ENCODE measurements at regions not wholly inside any gene's neighbourhood (a gene's known extent, or its start where the extent isn't known, plus 50 kb on each side); places are given as distances from the start of the nearest gene placed in this dataset.

DNA sequence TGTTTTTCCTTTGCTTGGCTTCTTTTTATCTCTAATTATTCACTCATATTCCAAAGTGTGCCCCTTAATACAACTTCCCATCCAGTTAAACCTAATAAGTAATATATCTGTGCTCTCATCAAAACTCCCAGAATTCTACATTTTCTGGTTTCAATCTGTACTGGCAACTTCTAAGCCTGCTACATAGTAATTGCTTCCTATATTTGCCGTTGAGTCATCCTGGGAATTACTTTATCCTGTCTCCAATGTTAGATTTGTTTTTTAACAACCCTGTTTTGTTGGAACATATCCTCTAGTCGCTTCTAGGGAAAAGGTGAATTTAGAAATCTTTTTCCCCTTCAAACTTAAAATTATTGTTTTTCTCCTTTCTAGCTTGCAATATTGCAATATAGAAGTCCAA, 620.5 kb upstream of the PKN2 start:
- Mint-ChIP-seq H3K27ac (no peak overlapping the region), H3K4me1 (ENCODE audit: low read depth) (no peaks in the 10 kb centered on the region), H3K27me3 (ENCODE audit: insufficient read depth) (no peaks in the 10 kb centered on the region), H3K36me3 (ENCODE audit: low read depth) (no peaks in the 10 kb centered on the region), H3K4me3 (no peak overlapping the region), H3K9me3 (no peaks in the 10 kb centered on the region)
- DNase-seq (ENCODE audit: low spot score): no peak
- intact Hi-C loops (cut with micrococcal nuclease): no loop called here

DNA sequence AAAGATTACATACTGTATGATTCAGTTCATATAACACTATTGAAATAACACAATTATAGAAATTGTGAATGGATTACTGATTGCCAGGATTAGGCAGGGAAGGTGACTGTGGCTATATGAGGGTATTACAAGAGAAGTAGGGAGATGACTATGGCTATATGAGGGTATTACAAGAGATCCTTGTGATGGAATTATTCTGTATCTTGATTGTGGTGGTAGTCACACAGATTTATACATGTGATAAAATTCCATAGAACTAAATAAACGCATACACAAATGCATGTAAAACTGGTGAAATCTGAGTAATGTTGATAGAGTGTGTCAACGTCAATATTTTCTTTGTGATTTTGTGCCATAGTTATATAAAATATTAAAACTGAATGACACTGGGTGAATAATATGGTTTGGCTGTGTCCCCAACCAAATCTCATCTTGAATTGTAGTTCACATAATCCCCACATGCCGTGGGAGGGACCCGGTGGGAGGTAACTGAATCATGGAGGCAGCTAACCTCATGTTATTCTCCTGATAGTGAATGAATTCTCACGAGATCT, 615.6 kb upstream of the PKN2 start:
- no peaks in the 10 kb centered on the region for H3K36me3 Mint-ChIP-seq (ENCODE audit: low read depth)
- no peak for DNase-seq (ENCODE audit: low spot score)
- peaks cover 3% of the 10 kb centered on the region for H3K27me3 Mint-ChIP-seq (ENCODE audit: insufficient read depth)
- H3K27ac Mint-ChIP-seq: no peak overlapping the region
- H3K4me1 Mint-ChIP-seq (ENCODE audit: low read depth): no peaks in the 10 kb centered on the region
- no peak overlapping the region for H3K4me3 Mint-ChIP-seq
- H3K9me3 Mint-ChIP-seq: no peaks in the 10 kb centered on the region
- intact Hi-C loops (cut with micrococcal nuclease): no loop called here

- H3K27ac Mint-ChIP-seq: no peak overlapping the region
- peaks cover 3% of the 10 kb centered on the region for H3K27me3 Mint-ChIP-seq (ENCODE audit: insufficient read depth)
- DNase-seq (ENCODE audit: low spot score): no peak
- no peaks in the 10 kb centered on the region for H3K36me3 Mint-ChIP-seq (ENCODE audit: low read depth)
- intact Hi-C loops (cut with micrococcal nuclease): no loop called here
- H3K9me3 Mint-ChIP-seq: no peaks in the 10 kb centered on the region
- no peak overlapping the region for H3K4me3 Mint-ChIP-seq
- H3K4me1 Mint-ChIP-seq (ENCODE audit: low read depth): no peaks in the 10 kb centered on the region
Measured at GRCh38 chr1:88070956-88071355, 613.1 kb upstream of the PKN2 start.

GRCh38 chr1:88074661-88075060, 609.4 kb upstream of the PKN2 start:
- Mint-ChIP-seq H3K4me1 (ENCODE audit: low read depth) (no peaks in the 10 kb centered on the region), H3K9me3 (no peaks in the 10 kb centered on the region), H3K27ac (no peak overlapping the region), H3K27me3 (ENCODE audit: insufficient read depth) (no peaks in the 10 kb centered on the region), H3K36me3 (ENCODE audit: low read depth) (no peaks in the 10 kb centered on the region), H3K4me3 (no peak overlapping the region)
- intact Hi-C loops (cut with micrococcal nuclease): no loop called here
- DNase-seq (ENCODE audit: low spot score): no peak

GRCh38 chr1:88075813-88076212, 608.3 kb upstream of the PKN2 start:
- Mint-ChIP-seq H3K36me3 (ENCODE audit: low read depth) (no peaks in the 10 kb centered on the region), H3K27me3 (ENCODE audit: insufficient read depth) (no peaks in the 10 kb centered on the region), H3K4me1 (ENCODE audit: low read depth) (no peaks in the 10 kb centered on the region), H3K4me3 (no peak overlapping the region), H3K27ac (no peak overlapping the region), H3K9me3 (no peaks in the 10 kb centered on the region)
- DNase-seq (ENCODE audit: low spot score): no peak
- intact Hi-C loops (cut with micrococcal nuclease): no loop called here

- Mint-ChIP-seq H3K27ac (no peak overlapping the region), H3K27me3 (ENCODE audit: insufficient read depth) (no peaks in the 10 kb centered on the region), H3K4me1 (ENCODE audit: low read depth) (no peaks in the 10 kb centered on the region), H3K36me3 (ENCODE audit: low read depth) (no peaks in the 10 kb centered on the region), H3K4me3 (no peak overlapping the region), H3K9me3 (no peaks in the 10 kb centered on the region)
- intact Hi-C loops (cut with micrococcal nuclease): no loop called here
- DNase-seq (ENCODE audit: low spot score): no peak
Measured at GRCh38 chr1:88079036-88079435, 605.0 kb upstream of the PKN2 start.

DNA sequence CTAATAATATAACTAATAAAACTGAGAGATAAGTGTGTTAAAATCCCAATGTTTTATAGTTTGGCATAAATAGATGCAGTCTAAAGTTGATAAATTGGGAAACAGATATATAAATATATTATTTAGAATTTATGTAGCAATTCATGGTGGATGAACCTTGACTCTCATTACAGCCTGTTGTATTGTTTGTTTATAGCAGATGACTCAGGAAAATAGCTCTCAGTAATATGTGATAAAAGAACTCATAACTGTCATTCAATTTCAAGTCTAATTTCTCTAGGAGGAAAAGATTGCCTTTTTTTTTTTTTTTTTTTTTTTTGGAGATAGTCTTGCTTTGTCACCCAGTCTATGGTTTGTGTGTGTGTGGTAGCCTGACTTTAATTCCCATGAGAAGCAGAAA, 603.2 kb upstream of the PKN2 start:
- Mint-ChIP-seq H3K27me3 (ENCODE audit: insufficient read depth) (no peaks in the 10 kb centered on the region), H3K4me1 (ENCODE audit: low read depth) (no peaks in the 10 kb centered on the region), H3K36me3 (ENCODE audit: low read depth) (no peaks in the 10 kb centered on the region), H3K9me3 (no peaks in the 10 kb centered on the region), H3K4me3 (no peak overlapping the region), H3K27ac (no peak overlapping the region)
- intact Hi-C loops (cut with micrococcal nuclease): no loop called here
- DNase-seq (ENCODE audit: low spot score): no peak

- H3K9me3 Mint-ChIP-seq: peaks cover 11% of the 10 kb centered on the region
- no peaks in the 10 kb centered on the region for H3K36me3 Mint-ChIP-seq (ENCODE audit: low read depth)
- no peak overlapping the region for H3K4me3 Mint-ChIP-seq
- H3K4me1 Mint-ChIP-seq (ENCODE audit: low read depth): no peaks in the 10 kb centered on the region
- DNase-seq (ENCODE audit: low spot score): no peak
- no peak overlapping the region for H3K27ac Mint-ChIP-seq
- no peaks in the 10 kb centered on the region for H3K27me3 Mint-ChIP-seq (ENCODE audit: insufficient read depth)
- intact Hi-C loops (cut with micrococcal nuclease): no loop called here
Measured at GRCh38 chr1:88088481-88088880, 595.6 kb upstream of the PKN2 start.

DNA sequence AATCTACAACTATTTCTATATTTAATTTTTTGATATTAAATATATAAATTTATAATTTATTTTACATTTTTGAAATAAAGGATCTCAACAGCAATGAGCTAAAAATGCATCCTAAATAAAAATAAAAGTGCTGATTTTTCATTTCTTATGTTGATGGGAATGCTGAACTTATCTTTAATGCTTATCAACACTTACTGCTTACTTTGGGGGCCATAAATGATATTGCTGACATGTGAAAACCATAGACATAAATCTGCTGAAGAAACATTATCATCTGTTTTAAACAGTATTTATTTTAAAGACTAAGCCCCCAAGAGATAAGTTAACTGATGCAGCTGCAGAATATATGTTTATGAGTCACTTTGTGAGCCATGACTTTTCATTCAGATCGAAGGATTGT, 594.1 kb upstream of the PKN2 start:
- DNase-seq (ENCODE audit: low spot score): no peak
- Mint-ChIP-seq H3K9me3 (peaks cover 11% of the 10 kb centered on the region), H3K4me3 (no peak overlapping the region), H3K27ac (no peak overlapping the region), H3K36me3 (ENCODE audit: low read depth) (no peaks in the 10 kb centered on the region), H3K4me1 (ENCODE audit: low read depth) (no peaks in the 10 kb centered on the region), H3K27me3 (ENCODE audit: insufficient read depth) (no peaks in the 10 kb centered on the region)
- intact Hi-C loops (cut with micrococcal nuclease): no loop called here

DNA sequence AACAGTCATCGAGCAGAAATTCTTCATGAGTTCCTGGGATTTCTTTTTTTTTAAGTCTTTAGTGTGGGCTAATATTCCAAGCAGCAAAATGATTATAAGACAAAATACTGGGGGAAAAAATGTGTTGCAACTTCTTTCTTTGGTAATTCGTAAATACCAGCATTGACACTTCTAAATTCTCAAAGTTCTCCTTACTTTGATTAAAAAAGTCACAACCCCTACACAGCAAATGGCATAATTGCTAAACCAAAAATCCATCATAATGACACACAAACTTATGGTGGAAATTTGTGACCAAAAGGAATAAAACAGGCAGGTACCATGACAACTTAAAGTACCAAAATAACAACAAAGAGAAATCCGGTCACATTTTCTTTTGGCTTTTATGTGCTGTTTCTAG, 585.2 kb upstream of the PKN2 start:
- no peaks in the 10 kb centered on the region for H3K36me3 Mint-ChIP-seq (ENCODE audit: low read depth)
- no peaks in the 10 kb centered on the region for H3K27me3 Mint-ChIP-seq (ENCODE audit: insufficient read depth)
- no peaks in the 10 kb centered on the region for H3K9me3 Mint-ChIP-seq
- no peak overlapping the region for H3K4me3 Mint-ChIP-seq
- no peak overlapping the region for H3K27ac Mint-ChIP-seq
- intact Hi-C loops (cut with micrococcal nuclease): no loop called here
- no peak for DNase-seq (ENCODE audit: low spot score)
- no peaks in the 10 kb centered on the region for H3K4me1 Mint-ChIP-seq (ENCODE audit: low read depth)

DNA sequence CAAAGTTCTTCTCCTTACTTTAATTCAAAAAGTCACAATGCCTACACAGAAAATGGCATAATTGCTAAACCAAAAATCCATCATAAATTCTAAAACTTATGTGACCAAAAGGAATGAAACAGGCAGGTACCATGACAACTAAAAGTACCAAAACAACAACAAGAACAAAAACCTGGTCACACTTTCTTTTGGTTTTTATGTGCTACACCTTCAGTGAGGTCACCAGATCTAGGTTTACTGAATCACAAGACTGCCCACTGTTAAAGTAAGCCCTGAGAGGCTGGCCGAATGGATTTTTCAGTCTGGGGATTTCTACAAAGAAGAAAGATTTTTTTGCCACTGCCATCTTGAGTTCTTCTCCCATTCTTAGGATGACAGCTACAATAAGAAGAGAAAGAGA, 583.0 kb upstream of the PKN2 start:
- Mint-ChIP-seq H3K27ac (no peak overlapping the region), H3K36me3 (ENCODE audit: low read depth) (no peaks in the 10 kb centered on the region), H3K4me1 (ENCODE audit: low read depth) (no peaks in the 10 kb centered on the region), H3K4me3 (no peak overlapping the region), H3K9me3 (no peaks in the 10 kb centered on the region), H3K27me3 (ENCODE audit: insufficient read depth) (no peaks in the 10 kb centered on the region)
- DNase-seq (ENCODE audit: low spot score): no peak
- intact Hi-C loops (cut with micrococcal nuclease): no loop called here

- Mint-ChIP-seq H3K27ac (no peak overlapping the region), H3K4me1 (ENCODE audit: low read depth) (no peaks in the 10 kb centered on the region), H3K9me3 (no peaks in the 10 kb centered on the region), H3K4me3 (no peak overlapping the region), H3K36me3 (ENCODE audit: low read depth) (no peaks in the 10 kb centered on the region), H3K27me3 (ENCODE audit: insufficient read depth) (no peaks in the 10 kb centered on the region)
- DNase-seq (ENCODE audit: low spot score): no peak
- intact Hi-C loops (cut with micrococcal nuclease): no loop called here
Measured at GRCh38 chr1:88104236-88104635, 579.8 kb upstream of the PKN2 start.

GRCh38 chr1:88104886-88105285, 579.2 kb upstream of the PKN2 start:
- Mint-ChIP-seq H3K4me1 (ENCODE audit: low read depth) (no peaks in the 10 kb centered on the region), H3K4me3 (no peak overlapping the region), H3K9me3 (no peaks in the 10 kb centered on the region), H3K27ac (no peak overlapping the region), H3K27me3 (ENCODE audit: insufficient read depth) (no peaks in the 10 kb centered on the region), H3K36me3 (ENCODE audit: low read depth) (no peaks in the 10 kb centered on the region)
- DNase-seq (ENCODE audit: low spot score): no peak
- intact Hi-C loops (cut with micrococcal nuclease): no loop called here

DNA sequence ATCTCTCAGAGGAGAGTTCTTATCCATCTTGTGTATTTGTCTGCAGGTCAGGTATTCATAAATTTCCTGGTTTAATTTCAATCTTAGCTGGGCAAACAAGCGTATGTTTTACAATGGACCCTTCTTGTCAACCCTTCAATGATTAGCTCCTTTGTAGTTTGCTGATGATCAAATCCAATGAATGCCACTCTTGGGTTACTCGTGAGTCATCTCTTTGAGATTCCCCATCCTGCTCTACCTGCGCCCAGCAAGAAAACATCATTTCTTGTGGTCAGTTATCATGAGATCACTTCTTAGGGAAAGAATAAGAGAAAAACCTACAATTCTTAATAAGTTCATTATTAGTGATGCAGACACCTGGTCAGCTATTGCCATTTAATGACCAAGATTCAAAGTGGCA, 572.3 kb upstream of the PKN2 start:
- intact Hi-C loops (cut with micrococcal nuclease): no loop called here
- H3K27me3 Mint-ChIP-seq (ENCODE audit: insufficient read depth): no peaks in the 10 kb centered on the region
- H3K4me1 Mint-ChIP-seq (ENCODE audit: low read depth): no peaks in the 10 kb centered on the region
- no peaks in the 10 kb centered on the region for H3K9me3 Mint-ChIP-seq
- no peak for DNase-seq (ENCODE audit: low spot score)
- H3K27ac Mint-ChIP-seq: no peak overlapping the region
- no peak overlapping the region for H3K4me3 Mint-ChIP-seq
- H3K36me3 Mint-ChIP-seq (ENCODE audit: low read depth): no peaks in the 10 kb centered on the region

Data from activated T-helper 1 cell treated with anti-CD3 and anti-CD28 coated beads, Interleukin-12 subunit alpha, Interleukin-12 subunit beta, Interleukin-2, Interleukin-4 antibody, amounts not matched to agents 30 ng/mL and 10 ng/mL and 1 ng/mL, durations not matched to agents 14 hours and 24 hours and 36 hours (primary cell).